Right ventricle myocardium inferior (tissue), 1 donor: ENCODE measurements at regions not wholly inside any gene's neighbourhood (a gene's known extent, or its start where the extent isn't known, plus 50 kb on each side); places are given as distances from the start of the nearest gene placed in this dataset.
A peak's percentile ranks its signal among the peaks of the same experiment; 100 is the strongest.

Experiments
- ATAC-seq: fragments of 200-7000 bp; cut with Tn5 transposase; one replicate; pipeline ENCODE4 v1.9.1; 2020; ENCODE audit warnings: mild to moderate bottlenecking, moderate library complexity
- DNase-seq: peaks from one replicate; pipeline ENCODE4 v3.0.0; 2021; ENCODE audit errors: missing footprints
- intact Hi-C: fragments of 100-400 bp; cut with DNase I; formaldehyde crosslinking; loops from one replicate; pipeline ENCODE4 v1.11.0; 2022
- donor health status: DM: no; HTN: yes; CAD: no; lungs with severe emphysema.

- ATAC-seq, result no peak
- intact Hi-C loops, result loop anchor here (5.0 to 10.0 kb wide), 4 partner anchors 70 to 1073 kb away; no protein-coding TSS in a partner anchor
- no peak for DNase-seq
Measured at GRCh38 chr9:13354733-13355132, 75.2 kb upstream of the MPDZ start.

- ATAC-seq (no peak), DNase-seq (no peak)
- intact Hi-C loops, result loop anchor here (5.0 to 10.0 kb wide), 4 partner anchors 72 to 1075 kb away; no protein-coding TSS in a partner anchor
Measured at GRCh38 chr9:13352451-13352979, 73.0 kb upstream of the MPDZ start.

GRCh38 chr9:13351778-13352386, 72.4 kb upstream of the MPDZ start:
- ATAC-seq (no peak), DNase-seq (no peak)
- intact Hi-C loops, result loop anchor here (5.0 to 10.0 kb wide), 4 partner anchors 73 to 1075 kb away; no protein-coding TSS in a partner anchor

GRCh38 chr9:13332571-13332970, 53.1 kb upstream of the MPDZ start:
- intact Hi-C loops, result no loop called here
- no peak for DNase-seq

GRCh38 chr9:13331320-13331719, 51.8 kb upstream of the MPDZ start:
- ATAC-seq (no peak), DNase-seq (no peak)
- intact Hi-C loops, result no loop called here

More at GRCh38 chr9:13332571-13332970, 53.1 kb upstream of the MPDZ start:
- ATAC-seq, result no peak

GRCh38 chr9:13330396-13331004, 51.0 kb upstream of the MPDZ start:
- DNase-seq (peak; percentile 72), ATAC-seq (peak; percentile 98)
- intact Hi-C loops, result no loop called here
